WTC11 (cell line): ENCODE measurements at regions not wholly inside any gene's neighbourhood (a gene's known extent, or its start where the extent isn't known, plus 50 kb on each side); places are given as distances from the start of the nearest gene placed in this dataset.

Experiments
- ATAC-seq: fragments of 200-7000 bp; cut with Tn5 transposase; 2 replicates; pipeline ENCODE4 v1.10.0; 2021; ENCODE audit warnings: mild to moderate bottlenecking, moderate library complexity
- CTCF ChIA-PET: fragments of 300-600 bp; sonication (Branson Sonifier 250); formaldehyde crosslinking; loops from one replicate; lab custom pipeline; 2021; ENCODE audit warnings: antibody characterized with exemption; lab: Charles Lee
- POLR2A ChIA-PET: fragments of 350-600 bp; sonication (Branson Sonifier 250); formaldehyde crosslinking; loops from one replicate; lab custom pipeline; 2021; ENCODE audit warnings: antibody characterized with exemption; lab: Charles Lee
- DNase-seq: peaks from one replicate; pipeline ENCODE4 v3.0.0; 2021; ENCODE audit warnings: low spot score
- H3K27ac Mint-ChIP-seq: 2 replicates; pipeline ENCODE4 v1.8.0; 2021; ENCODE audit warnings: mixed read lengths
- H3K27me3 Mint-ChIP-seq: 2 replicates; pipeline ENCODE4 v1.8.0; 2021; ENCODE audit warnings: low read depth, mild to moderate bottlenecking, moderate library complexity, mixed read lengths
- H3K36me3 Mint-ChIP-seq: 2 replicates; pipeline ENCODE4 v1.8.0; 2021; ENCODE audit warnings: mixed read lengths
- H3K4me1 Mint-ChIP-seq: 2 replicates; pipeline ENCODE4 v1.8.0; 2022; ENCODE audit warnings: mixed read lengths
- H3K4me3 Mint-ChIP-seq: 2 replicates; pipeline ENCODE4 v1.8.0; 2021; ENCODE audit warnings: mild to moderate bottlenecking, moderate library complexity, mixed read lengths
- H3K9me3 Mint-ChIP-seq: 2 replicates; pipeline ENCODE4 v1.8.0; 2021; ENCODE audit warnings: mixed read lengths
- ARID4B ChIP-seq: sonication (generic); formaldehyde crosslinking; IDR thresholded peaks from 2 replicates; pipeline ENCODE4 v1.8.0; 2023; ENCODE audit warnings: missing genetic modification reagents, mild to moderate bottlenecking, borderline replicate concordance
- CREB1 ChIP-seq: sonication (generic); formaldehyde crosslinking; IDR thresholded peaks from 2 replicates; pipeline ENCODE4 v1.8.0; 2023; ENCODE audit warnings: mild to moderate bottlenecking, missing genetic modification reagents
- GABPB1 ChIP-seq: sonication (generic); formaldehyde crosslinking; IDR thresholded peaks from 2 replicates; pipeline ENCODE4 v1.8.1; 2023; ENCODE audit warnings: mild to moderate bottlenecking, missing genetic modification reagents
- HMGA2 ChIP-seq: fragments of 250-450 bp; sonication (Bioruptor Pico); IDR thresholded peaks from 2 replicates; pipeline ENCODE4 v1.4.0; 2021; ENCODE audit warnings: mild to moderate bottlenecking, moderate library complexity
- IRF1 ChIP-seq: sonication (generic); formaldehyde crosslinking; IDR thresholded peaks from 2 replicates; pipeline ENCODE4 v1.8.0; 2023; ENCODE audit warnings: missing genetic modification reagents
- JAZF1 ChIP-seq: fragments of 250-450 bp; sonication (Bioruptor Pico); IDR thresholded peaks from 2 replicates; pipeline ENCODE4 v1.9.0; 2021; ENCODE audit warnings: moderate library complexity, mild to moderate bottlenecking, inconsistent platforms
- JUN ChIP-seq: sonication (generic); formaldehyde crosslinking; IDR thresholded peaks from 2 replicates; pipeline ENCODE4 v1.8.0; 2023; ENCODE audit warnings: mild to moderate bottlenecking, missing genetic modification reagents
- MYBL2 ChIP-seq: sonication (generic); formaldehyde crosslinking; IDR thresholded peaks from 2 replicates; pipeline ENCODE4 v1.8.1; 2023; ENCODE audit warnings: mild to moderate bottlenecking, moderate library complexity, missing genetic modification reagents
- OVOL2 ChIP-seq: fragments of 250-450 bp; sonication (Bioruptor Pico); IDR thresholded peaks from 2 replicates; pipeline ENCODE4 v1.9.0; 2021; ENCODE audit warnings: mild to moderate bottlenecking, borderline replicate concordance
- RELA ChIP-seq: sonication (generic); formaldehyde crosslinking; IDR thresholded peaks from 2 replicates; pipeline ENCODE4 v1.8.1; 2022; ENCODE audit warnings: missing genetic modification reagents, mild to moderate bottlenecking, borderline replicate concordance
- RORB ChIP-seq: fragments of 250-450 bp; sonication (Bioruptor Pico); IDR thresholded peaks from 2 replicates; pipeline ENCODE4 v1.9.0; 2021; ENCODE audit warnings: mild to moderate bottlenecking
- SMAD3 ChIP-seq: sonication (generic); formaldehyde crosslinking; IDR thresholded peaks from 2 replicates; pipeline ENCODE4 v1.8.0; 2022; ENCODE audit warnings: missing genetic modification reagents, mild to moderate bottlenecking, borderline replicate concordance
- TEAD1 ChIP-seq: sonication (generic); formaldehyde crosslinking; IDR thresholded peaks from 2 replicates; pipeline ENCODE4 v1.8.0; 2022; ENCODE audit warnings: mild to moderate bottlenecking, missing genetic modification reagents
- TP53 ChIP-seq: sonication (generic); formaldehyde crosslinking; IDR thresholded peaks from 2 replicates; pipeline ENCODE4 v1.8.1; 2023; ENCODE audit warnings: mild to moderate bottlenecking, missing genetic modification reagents
- ZNF512 ChIP-seq: sonication (generic); formaldehyde crosslinking; IDR thresholded peaks from 2 replicates; pipeline ENCODE4 v1.8.1; 2022; ENCODE audit warnings: missing genetic modification reagents, borderline replicate concordance
- ZNF532 ChIP-seq: fragments of 250-450 bp; sonication (Bioruptor Pico); IDR thresholded peaks from 2 replicates; pipeline ENCODE4 v1.9.0; 2021; ENCODE audit warnings: mild to moderate bottlenecking, borderline replicate concordance
- TF ChIP-seq, protein P1 (sequence below): fragments of 250-450 bp; sonication (Bioruptor Pico); IDR thresholded peaks from 2 replicates; pipeline ENCODE4 v1.9.0; 2021; ENCODE audit warnings: moderate library complexity, mild to moderate bottlenecking, inconsistent platforms, borderline replicate concordance
- TF ChIP-seq, protein P2 (sequence below): sonication (generic); formaldehyde crosslinking; IDR thresholded peaks from 2 replicates; pipeline ENCODE4 v1.8.1; 2023; ENCODE audit warnings: mild to moderate bottlenecking, missing genetic modification reagents

DNA sequence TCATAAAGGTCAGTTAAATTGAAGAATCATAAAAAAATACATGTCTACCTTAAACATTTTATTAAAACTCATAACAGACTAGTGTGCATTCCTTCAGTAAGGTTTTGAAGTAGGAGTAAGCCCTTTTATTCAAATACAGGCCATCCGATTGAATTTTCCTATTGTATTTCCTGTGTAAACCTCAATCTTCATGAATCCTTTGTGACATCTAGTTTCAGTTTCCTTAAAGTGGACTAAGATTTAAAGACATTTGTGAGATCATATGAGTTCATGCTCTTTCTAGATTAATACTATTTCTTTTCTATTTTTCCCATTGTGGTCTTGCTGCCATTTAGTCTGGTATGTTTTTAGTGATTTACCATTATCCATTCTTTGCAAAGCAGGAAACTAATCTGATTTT is 644.7 kb upstream of the BOD1L1 start:
- no peak overlapping the region for H3K27ac Mint-ChIP-seq
- ChIA-PET POLR2A (no interaction called here), CTCF (no interaction called here)
- H3K4me1 Mint-ChIP-seq = peaks cover 14% of the 10 kb centered on the region
- peaks cover 20% of the 10 kb centered on the region for H3K9me3 Mint-ChIP-seq
- TF ChIP-seq OVOL2 (CRISPR knock-in tag) (no peak), SMAD3 (CRISPR knock-in tag) (no peak), HMGA2 (no peak), TP53 (CRISPR knock-in tag) (no peak), ZNF532 (no peak), GABPB1 (CRISPR knock-in tag) (no peak), TEAD1 (CRISPR knock-in tag) (no peak), MYBL2 (CRISPR knock-in tag) (no peak), CREB1 (CRISPR knock-in tag) (no peak), JAZF1 (CRISPR knock-in tag) (no peak), RELA (CRISPR knock-in tag) (no peak), JUN (CRISPR knock-in tag) (no peak), RORB (CRISPR knock-in tag) (no peak), ARID4B (no peak), ZNF512 (CRISPR knock-in tag) (no peak), IRF1 (CRISPR knock-in tag) (no peak)
- TF ChIP-seq, protein P1, sequence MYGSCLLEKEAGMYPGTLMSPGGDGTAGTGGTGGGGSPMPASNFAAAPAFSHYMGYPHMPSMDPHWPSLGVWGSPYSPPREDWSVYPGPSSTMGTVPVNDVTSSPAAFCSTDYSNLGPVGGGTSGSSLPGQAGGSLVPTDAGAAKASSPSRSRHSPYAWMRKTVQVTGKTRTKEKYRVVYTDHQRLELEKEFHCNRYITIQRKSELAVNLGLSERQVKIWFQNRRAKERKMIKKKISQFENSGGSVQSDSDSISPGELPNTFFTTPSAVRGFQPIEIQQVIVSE (CRISPR knock-in tag) = no peak
- TF ChIP-seq, protein P2, sequence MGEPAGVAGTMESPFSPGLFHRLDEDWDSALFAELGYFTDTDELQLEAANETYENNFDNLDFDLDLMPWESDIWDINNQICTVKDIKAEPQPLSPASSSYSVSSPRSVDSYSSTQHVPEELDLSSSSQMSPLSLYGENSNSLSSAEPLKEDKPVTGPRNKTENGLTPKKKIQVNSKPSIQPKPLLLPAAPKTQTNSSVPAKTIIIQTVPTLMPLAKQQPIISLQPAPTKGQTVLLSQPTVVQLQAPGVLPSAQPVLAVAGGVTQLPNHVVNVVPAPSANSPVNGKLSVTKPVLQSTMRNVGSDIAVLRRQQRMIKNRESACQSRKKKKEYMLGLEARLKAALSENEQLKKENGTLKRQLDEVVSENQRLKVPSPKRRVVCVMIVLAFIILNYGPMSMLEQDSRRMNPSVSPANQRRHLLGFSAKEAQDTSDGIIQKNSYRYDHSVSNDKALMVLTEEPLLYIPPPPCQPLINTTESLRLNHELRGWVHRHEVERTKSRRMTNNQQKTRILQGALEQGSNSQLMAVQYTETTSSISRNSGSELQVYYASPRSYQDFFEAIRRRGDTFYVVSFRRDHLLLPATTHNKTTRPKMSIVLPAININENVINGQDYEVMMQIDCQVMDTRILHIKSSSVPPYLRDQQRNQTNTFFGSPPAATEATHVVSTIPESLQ (CRISPR knock-in tag) = no peak
- no peak for ATAC-seq
- H3K36me3 Mint-ChIP-seq = peaks cover 7% of the 10 kb centered on the region; the same call in 1 of the 2 replicates
- no peak overlapping the region for H3K4me3 Mint-ChIP-seq
- H3K27me3 Mint-ChIP-seq = no peaks in the 10 kb centered on the region
- DNase-seq = no peak
